ENCODE measurements at regions not wholly inside any gene's neighbourhood (a gene's known extent, or its start where the extent isn't known, plus 50 kb on each side); places are given as distances from the start of the nearest gene placed in this dataset.
"Not testable (repeated sequence)": the region's sequence is repeated elsewhere in the genome, so short reads cannot be mapped to it uniquely, and the experiment has no call there.

- DNase-seq (ENCODE audit: low read depth in 3 of 3, low spot score in 2 of 3): no peak
These were observed 53.4 kb downstream of the HES1 start for GRCh38 chr3:194189243-194189791.

GRCh38 chr3:194191850-194192249 is 55.9 kb downstream of the HES1 start:
- DNase-seq (ENCODE audit: low read depth in 3 of 3, low spot score in 2 of 3): not testable (repeated sequence)

GRCh38 chr3:194194051-194194756 is 58.3 kb downstream of the HES1 start:
- no peak for DNase-seq (ENCODE audit: low read depth in 3 of 3, low spot score in 2 of 3)

GRCh38 chr3:194194757-194195085 is 58.8 kb downstream of the HES1 start:
- DNase-seq (ENCODE audit: low read depth in 3 of 3, low spot score in 2 of 3): no peak

GRCh38 chr3:194195611-194196010 is 59.7 kb downstream of the HES1 start:
- DNase-seq (ENCODE audit: low read depth in 3 of 3, low spot score in 2 of 3): no peak

GRCh38 chr3:194196876-194197275 is 60.9 kb downstream of the HES1 start:
- DNase-seq (ENCODE audit: low read depth in 3 of 3, low spot score in 2 of 3): no peak

GRCh38 chr3:194197396-194197960 is 61.5 kb downstream of the HES1 start:
- DNase-seq (ENCODE audit: low read depth in 3 of 3, low spot score in 2 of 3): no peak

- no peak for DNase-seq (ENCODE audit: low read depth in 3 of 3, low spot score in 2 of 3)
These were observed 62.2 kb downstream of the HES1 start for GRCh38 chr3:194197981-194198695.

- no peak for DNase-seq (ENCODE audit: low read depth in 3 of 3, low spot score in 2 of 3)
These were observed 63.0 kb downstream of the HES1 start for GRCh38 chr3:194198938-194199337.

- no peak for DNase-seq (ENCODE audit: low read depth in 3 of 3, low spot score in 2 of 3)
These were observed 64.6 kb downstream of the HES1 start for GRCh38 chr3:194200422-194201081.

- no peak for DNase-seq (ENCODE audit: low read depth in 3 of 3, low spot score in 2 of 3)
These were observed 66.2 kb downstream of the HES1 start for GRCh38 chr3:194201953-194202666.

GRCh38 chr3:194203482-194204041 is 67.6 kb downstream of the HES1 start:
- DNase-seq (ENCODE audit: low read depth in 3 of 3, low spot score in 2 of 3): no peak

GRCh38 chr3:194204042-194204987 is 68.4 kb downstream of the HES1 start:
- DNase-seq (ENCODE audit: low read depth in 3 of 3, low spot score in 2 of 3): no peak

- no peak for DNase-seq (ENCODE audit: low read depth in 3 of 3, low spot score in 2 of 3)
These were observed 69.8 kb downstream of the HES1 start for GRCh38 chr3:194205675-194206133.

- no peak for DNase-seq (ENCODE audit: low read depth in 3 of 3, low spot score in 2 of 3)
These were observed 70.4 kb downstream of the HES1 start for GRCh38 chr3:194206320-194206719.

GRCh38 chr3:194208709-194209108 is 72.8 kb downstream of the HES1 start:
- DNase-seq (ENCODE audit: low read depth in 3 of 3, low spot score in 2 of 3): no peak

GRCh38 chr3:194212161-194212844 is 76.4 kb downstream of the HES1 start:
- DNase-seq (ENCODE audit: low read depth in 3 of 3, low spot score in 2 of 3): no peak

GRCh38 chr3:194212845-194213331 is 76.9 kb downstream of the HES1 start:
- DNase-seq (ENCODE audit: low read depth in 3 of 3, low spot score in 2 of 3): no peak
